ENCODE measurements at regions not wholly inside any gene's neighbourhood (a gene's known extent, or its start where the extent isn't known, plus 50 kb on each side); places are given as distances from the start of the nearest gene placed in this dataset.
"Not testable (repeated sequence)": the region's sequence is repeated elsewhere in the genome, so short reads cannot be mapped to it uniquely, and the experiment has no call there.

GRCh38 chr16:86243571-86244154 lies 266.7 kb upstream of the FOXF1 start:
- DNase-seq = no peak

DNA sequence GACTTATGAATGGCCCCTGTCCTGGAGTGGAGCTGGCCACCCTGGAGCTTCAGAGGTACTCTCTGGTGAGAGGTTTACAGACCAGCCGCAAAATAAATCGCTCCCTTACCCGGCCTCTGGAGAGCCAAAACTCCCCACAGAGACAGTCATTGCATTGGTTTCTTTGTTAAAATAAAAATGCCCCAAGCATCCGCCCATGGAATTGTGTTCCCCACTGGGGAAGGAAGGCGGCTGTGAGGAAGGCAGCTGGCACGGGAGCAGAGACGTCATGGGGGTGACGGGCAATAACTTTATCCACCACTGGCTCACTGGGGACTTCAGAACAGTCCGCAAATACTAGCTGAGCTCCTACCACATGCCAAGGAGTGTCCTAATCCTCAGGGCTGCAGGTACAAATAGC lies 266.2 kb upstream of the FOXF1 start:
- no peak for DNase-seq

DNA sequence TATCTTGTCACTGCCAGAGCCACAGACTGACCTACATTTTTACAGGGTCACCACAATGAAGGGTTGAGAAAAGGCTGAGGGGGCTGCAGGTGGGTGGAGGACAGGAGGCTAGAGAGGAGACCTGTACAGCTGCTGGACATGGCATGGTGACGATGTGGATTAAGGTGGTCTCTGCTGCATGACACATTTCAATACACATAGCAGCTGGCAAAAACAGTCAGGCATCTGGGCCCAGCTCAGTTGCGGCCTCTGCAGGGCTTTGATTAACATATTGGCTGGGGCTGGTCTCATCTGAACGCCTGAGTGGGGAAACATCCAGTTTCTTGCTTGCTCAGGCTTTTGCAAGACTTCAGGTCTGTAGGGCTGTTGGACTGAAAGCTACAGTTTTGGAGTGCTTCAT lies 265.4 kb upstream of the FOXF1 start:
- DNase-seq = no peak

DNA sequence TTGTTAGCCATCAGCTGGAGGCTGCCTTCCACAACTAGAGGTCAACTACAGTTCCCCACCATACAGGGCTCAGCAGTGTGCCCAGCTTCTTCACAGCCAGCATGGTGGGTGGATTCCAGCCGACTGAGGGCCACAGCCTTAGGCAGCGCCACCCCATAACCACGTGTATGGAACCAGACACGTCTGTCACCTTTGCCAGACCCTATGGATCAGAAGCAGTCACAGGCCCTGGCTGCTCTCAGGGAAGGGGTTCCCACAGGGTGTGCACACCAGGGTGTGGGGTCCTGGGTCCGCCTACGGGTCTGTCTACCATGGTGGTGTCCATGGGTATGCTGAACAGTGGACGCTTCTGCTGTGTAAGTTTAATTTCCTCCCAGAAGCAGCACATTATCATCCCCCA lies 265.0 kb upstream of the FOXF1 start:
- DNase-seq = no peak

- no peak for DNase-seq
Observed at GRCh38 chr16:86245895-86246294, 264.4 kb upstream of the FOXF1 start.

DNA sequence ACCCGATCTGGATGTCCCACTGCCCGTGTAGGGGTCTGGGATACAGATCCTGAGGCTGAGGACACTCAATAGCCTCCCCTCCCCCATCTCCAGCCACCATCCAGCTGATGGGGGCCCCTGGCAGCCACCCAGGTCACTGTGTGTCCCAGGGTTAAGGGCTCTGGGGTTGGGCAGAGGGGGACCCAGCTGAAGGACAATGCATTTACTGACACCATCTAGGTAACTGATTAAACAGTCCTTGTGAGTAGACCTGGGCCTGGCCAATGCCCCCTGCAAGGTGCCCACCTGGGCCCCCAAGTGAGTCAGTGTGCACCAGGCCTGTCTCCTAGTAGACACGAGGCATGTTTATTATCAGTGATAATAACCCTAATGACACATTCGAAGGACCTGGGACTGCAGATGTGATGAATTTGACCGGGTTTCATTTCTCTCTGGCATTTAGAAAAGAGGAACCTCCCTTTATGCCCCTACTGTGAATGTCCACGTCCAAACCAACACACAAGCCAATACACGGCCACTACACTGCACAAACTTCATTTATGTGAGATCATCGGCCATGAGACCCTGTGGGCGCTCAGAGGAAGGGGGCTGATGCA lies 261.9 kb upstream of the FOXF1 start:
- DNase-seq = no peak

GRCh38 chr16:86249631-86250030 lies 260.7 kb upstream of the FOXF1 start:
- no peak for DNase-seq

DNA sequence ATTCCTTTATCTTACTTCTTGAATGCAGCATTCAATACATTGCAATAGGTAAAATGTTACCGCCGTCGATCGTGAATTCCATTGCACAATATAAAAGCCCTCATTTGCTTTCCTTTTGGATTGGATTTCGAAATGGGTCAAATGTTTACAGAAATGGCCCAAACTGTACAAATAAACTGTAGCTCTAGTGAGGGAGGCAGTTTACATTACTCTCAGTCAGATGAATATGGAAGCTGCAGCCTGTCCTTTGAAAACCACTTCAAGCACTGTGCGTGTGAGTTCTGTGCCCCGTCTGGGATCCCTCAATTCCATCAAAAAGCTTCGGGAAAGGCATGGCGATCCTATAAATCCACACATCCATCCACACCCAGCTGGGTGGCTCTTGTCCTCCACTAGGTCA lies 258.6 kb upstream of the FOXF1 start:
- DNase-seq = no peak

DNA sequence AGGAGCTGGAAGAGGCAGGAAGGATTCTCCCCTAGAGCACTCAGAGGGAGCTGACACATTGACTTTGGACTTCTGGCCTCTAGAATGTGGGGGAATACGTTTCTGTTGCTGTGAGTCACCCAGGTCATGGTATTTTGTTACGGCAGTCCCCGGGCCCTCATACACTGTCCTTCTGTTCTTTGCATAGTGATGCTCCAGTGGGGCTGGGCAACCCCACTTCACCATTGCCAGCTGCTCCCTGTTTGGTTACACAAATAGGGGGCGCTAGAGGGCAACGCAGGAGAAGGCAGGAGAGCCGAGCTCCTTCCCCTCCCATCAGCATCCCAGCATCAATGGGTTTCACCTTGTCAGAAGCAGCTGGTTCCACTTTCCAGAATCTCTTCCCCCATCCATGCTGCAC lies 257.7 kb upstream of the FOXF1 start:
- DNase-seq = no peak

GRCh38 chr16:86255966-86256365 lies 254.4 kb upstream of the FOXF1 start:
- DNase-seq = no peak

GRCh38 chr16:86256995-86257394 lies 253.3 kb upstream of the FOXF1 start:
- DNase-seq = no peak

DNA sequence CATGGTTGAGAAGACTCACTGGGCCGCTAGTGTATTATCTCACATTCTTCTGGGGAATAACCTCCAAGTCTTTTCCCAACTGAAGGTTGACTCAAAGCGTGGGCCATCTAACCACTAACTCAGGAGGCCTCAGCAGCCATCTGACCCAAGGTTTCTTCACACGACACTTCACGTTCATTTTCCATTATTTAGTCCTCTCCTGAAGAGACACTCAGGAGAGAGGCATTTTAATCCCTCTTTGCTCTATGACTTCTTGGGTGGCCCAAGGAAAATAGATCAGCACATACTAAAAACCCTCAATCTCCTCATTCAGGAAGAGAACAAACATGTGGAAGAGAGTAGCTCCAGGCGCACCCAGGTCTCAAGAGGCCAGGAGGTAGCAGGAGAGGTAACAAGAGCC lies 252.8 kb upstream of the FOXF1 start:
- no peak for DNase-seq

DNA sequence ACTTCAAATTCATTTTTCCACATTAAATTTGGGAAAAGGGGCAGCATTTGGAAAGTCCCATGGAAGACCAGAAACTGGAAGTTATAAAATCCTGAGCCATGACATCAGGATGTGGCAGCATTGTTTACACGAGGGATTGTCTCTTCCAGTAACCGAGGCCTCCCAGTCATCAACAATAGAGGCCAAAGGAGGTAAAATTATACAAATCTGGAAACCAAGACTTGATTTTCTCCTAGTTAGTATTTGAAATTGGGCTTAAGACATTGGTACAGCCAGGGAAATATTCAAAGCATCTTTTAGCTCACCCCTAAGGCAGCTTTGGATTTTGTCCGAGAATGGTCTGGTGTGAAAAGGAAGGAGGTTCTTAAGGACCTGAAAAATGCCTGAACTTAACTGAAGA lies 251.6 kb upstream of the FOXF1 start:
- DNase-seq = no peak

DNA sequence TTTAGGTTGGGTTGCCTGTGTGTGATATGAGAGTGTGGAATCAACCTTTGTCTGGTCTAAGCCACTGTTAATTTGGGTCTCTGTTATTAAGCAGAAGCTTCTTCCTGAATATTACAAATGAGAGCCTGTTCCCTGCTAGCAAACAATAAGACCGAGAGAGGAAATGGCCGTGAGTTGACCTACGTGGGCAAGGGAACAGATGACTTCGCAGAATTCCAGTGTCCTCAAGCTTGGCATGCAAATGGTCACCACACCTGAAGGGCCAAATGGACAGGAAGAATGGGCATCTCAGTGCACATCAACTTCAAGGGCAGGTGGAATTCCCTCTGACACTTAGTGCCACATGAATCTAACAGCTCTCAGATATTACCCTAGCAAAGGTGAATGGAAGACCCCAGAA lies 250.8 kb upstream of the FOXF1 start:
- DNase-seq = no peak

- DNase-seq = no peak
Observed at GRCh38 chr16:86261379-86261778, 248.9 kb upstream of the FOXF1 start.

DNA sequence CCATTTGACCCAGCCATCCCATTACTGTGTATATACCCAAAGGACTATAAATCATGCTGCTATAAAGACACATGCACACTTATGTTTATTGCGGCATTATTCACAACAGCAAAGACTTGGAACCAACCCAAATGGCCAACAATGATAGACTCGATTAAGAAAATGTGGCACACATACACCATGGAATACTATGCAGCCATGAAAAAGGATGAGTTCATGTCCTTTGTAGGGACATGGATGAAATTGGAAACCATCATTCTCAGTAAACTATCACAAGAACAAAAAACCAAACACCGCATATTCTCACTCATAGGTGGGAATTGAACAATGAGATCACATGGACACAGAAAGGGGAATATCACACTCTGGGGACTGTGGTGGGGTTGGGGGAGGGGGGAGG lies 242.7 kb upstream of the FOXF1 start:
- not testable (repeated sequence) for DNase-seq

GRCh38 chr16:86270696-86271095 lies 239.6 kb upstream of the FOXF1 start:
- no peak for DNase-seq

GRCh38 chr16:86272744-86273143 lies 237.6 kb upstream of the FOXF1 start:
- DNase-seq = no peak

DNA sequence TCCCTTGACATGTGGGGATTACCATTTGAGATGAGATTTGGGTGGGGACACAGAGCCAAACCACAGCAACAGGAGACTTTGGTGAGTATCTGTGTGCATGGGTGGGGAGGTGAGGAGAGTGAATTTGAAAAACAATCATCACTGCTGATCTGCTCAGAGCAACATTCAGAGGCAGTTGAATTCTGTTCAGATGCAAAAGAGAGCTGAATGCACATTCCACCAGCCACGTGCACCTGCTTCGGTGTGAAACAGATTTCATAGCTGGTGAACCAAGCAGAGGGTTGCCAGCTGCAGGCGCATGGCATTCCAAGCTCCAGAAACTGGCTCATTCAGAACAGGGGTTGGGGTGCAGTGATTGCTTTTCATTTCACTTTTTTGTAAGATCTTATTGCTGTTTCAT lies 233.1 kb upstream of the FOXF1 start:
- no peak for DNase-seq

DNA sequence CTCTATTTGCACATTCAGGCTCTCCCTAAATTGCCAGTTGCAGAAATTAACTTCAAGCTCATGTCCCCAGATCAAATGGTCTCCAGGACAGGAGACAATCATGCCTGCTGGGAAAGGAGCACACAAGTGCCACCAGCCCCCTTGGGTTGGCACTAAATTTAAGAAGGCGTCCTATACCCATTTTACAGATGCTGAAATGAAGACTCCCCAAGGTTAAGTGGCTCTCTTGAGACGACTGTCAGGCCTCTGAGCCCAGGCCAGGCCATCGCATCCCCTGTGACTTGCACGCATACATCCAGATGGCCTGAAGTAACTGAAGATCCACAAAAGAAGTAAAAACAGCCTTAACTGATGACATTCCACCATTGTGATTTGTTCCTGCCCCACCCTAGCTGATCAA lies 232.5 kb upstream of the FOXF1 start:
- not testable (repeated sequence) for DNase-seq

- no peak for DNase-seq
Observed at GRCh38 chr16:86281421-86281820, 228.9 kb upstream of the FOXF1 start.

GRCh38 chr16:86283944-86284343 lies 226.4 kb upstream of the FOXF1 start:
- DNase-seq = no peak

- DNase-seq = no peak
Observed at GRCh38 chr16:86285421-86285820, 224.9 kb upstream of the FOXF1 start.

GRCh38 chr16:86285938-86286921 lies 224.1 kb upstream of the FOXF1 start:
- no peak for DNase-seq

All from CD4-positive, alpha-beta T cell treated with Interleukin-4 for 4 hours (primary cell).